ENCODE measurements at regions not wholly inside any gene's neighbourhood (a gene's known extent, or its start where the extent isn't known, plus 50 kb on each side); places are given as distances from the start of the nearest gene placed in this dataset.

DNA sequence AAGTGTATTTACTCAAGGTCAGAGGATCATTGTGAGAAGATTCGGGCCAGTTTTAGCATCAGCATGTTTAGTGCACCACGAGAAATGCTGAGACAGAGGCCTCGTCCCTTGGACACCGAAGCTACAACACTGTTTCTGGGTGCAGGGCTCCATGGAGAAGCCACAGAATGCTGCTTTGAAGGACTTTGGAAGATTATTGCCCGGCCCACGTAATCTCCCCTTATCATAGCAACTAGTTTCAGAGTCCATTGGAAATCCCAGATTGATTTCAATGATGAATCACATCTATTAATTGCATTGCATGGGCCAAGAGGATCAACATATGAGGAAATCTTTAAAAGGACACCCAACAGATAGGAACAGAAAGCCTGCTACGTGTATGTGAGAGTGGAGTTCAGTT is 156.0 kb downstream of the MAF start:
- DNase-seq (ENCODE audit: low read depth) = no peak

DNA sequence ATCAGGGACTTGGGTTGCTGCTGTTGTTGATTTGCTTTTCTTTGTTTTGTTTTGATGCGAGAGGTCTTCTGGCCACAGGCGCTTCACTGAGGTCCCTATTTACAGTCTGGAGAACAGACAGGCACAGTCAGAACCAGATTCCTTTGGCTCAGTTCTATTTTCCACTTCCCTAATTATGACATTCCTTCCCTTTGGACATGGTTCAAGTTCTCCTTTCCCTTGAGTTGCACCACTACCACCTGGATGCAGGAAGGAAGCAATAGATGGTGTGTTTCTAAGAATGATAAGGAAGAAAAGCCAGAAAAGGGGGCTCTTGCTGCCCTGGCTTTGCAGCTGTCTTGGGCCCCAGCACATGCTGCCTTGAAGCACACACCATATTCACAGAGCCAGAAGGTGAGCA is 160.6 kb downstream of the MAF start:
- no peak for DNase-seq (ENCODE audit: low read depth)

DNA sequence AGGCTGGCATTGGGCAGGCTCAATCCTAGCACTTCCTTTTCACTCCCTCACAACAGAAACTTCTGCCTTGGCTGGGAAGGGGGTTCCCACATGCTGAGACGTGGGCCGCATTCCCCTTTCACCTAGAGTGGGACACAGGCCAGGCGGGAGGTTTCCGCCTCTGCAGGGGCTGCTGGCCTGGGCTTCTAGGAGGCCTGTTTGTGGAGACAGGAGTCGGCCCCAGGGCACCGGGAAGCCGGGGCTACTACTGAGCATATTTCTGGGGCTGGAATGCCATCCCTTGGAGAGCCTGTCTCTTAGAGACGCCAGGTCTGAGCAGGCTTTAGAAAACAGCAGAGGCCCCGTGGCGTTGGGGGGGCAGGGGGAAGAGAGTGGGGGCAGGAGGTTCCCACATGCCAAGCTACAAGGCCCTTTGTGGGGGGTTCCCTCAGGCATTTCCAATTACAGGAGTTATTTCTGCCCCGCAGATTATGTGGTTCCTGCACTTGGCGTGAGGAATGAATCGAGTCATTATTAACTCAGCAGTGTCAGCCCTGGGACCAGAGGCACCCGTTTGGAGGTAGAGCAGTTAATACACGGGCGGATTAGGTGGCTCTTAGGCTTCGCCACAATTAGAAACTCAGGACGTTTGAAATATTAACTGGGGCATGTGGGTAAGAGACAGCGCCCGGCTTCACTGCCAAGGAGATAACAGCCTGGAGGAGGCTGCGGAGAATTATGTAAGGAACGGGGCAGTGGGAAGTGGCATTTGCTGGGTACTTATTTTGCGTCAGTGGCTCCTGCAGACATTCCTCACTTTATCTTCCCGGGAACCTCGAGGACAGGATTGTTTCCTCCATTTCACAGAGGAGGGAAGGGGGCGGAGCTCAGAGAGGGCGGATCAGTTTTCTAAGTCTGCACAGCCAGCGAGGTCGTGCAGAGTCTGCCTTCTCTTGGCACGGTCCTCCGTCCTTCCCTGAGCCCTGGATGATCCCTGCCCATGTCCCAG is 162.5 kb downstream of the MAF start:
- no peak for DNase-seq (ENCODE audit: low read depth)

DNA sequence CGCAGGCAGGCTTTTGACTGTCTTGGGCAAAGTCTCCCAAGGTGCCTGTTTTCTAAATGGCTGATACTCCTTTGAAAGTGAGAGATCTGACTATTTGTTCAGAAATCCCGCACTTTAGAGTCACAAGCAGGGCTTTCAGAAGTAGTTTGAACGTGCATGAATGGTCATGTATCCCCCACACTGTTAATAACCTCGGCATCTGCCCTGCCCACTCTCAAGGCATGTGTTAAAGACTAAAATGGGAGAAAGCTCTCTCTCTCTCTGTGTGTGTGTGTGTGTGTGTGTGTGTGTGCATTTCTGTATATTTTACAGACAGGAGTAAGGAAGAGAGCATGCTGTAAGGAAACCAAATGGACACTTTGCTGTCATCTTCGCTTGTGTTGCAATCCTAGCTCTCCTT is 163.7 kb downstream of the MAF start:
- DNase-seq (ENCODE audit: low read depth) = no peak

DNA sequence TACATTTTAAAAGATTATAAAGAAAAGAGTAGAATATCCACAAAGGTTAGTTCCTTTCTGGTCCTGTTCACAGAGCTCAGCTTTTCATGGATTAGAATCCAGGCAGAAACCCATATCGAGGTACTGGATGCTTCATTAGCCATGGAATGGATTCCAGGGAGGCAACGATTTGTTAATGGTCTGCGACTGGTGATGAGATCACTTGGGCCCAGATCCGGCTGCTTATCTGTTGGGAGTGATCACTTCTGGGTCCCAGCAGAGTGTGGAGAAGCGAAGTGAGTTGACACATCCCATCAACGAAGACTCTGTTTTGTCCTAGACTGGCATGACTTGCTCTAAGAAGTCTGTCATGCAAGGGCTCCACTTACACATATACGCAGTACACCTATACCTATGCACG is 165.8 kb downstream of the MAF start:
- DNase-seq (ENCODE audit: low read depth) = no peak

DNA sequence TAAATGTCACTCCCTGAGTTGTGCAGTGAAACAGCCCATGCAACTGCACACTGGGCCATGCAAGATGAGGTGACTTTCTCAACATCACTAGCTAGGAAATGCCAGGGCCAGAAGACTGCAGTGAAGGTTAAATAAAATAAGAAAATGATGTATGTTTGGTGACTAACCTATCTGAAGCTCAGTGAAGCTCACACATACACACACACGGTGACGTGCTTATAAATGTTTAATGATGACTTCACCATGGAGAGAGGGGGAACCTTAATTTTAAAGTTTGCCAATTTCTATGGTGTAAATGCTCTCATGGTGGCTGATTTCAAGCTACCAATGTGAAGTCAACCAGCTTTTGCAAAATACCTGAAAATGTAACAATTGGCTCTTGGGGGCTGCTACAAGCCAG is 166.4 kb downstream of the MAF start:
- DNase-seq (ENCODE audit: low read depth) = no peak

DNA sequence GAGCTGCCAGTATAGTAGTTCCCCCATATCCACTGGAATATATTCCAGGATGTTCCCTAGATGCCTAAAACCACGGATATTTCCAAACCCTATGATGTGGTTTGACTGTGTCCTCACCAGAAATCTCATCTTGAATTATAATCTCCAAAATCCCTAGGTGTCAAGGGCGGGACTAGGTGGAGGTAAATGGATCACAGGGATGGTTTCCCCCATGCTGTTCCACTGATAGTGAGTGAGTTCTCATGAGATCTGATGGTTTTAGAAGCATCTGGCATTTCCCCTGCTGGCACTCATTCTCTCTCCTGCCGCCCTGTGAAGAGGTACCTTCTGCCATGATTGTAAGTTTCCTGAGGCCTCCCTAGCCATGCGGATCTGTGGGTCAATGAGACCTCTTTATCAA is 168.6 kb downstream of the MAF start:
- no peak for DNase-seq (ENCODE audit: low read depth)

DNA sequence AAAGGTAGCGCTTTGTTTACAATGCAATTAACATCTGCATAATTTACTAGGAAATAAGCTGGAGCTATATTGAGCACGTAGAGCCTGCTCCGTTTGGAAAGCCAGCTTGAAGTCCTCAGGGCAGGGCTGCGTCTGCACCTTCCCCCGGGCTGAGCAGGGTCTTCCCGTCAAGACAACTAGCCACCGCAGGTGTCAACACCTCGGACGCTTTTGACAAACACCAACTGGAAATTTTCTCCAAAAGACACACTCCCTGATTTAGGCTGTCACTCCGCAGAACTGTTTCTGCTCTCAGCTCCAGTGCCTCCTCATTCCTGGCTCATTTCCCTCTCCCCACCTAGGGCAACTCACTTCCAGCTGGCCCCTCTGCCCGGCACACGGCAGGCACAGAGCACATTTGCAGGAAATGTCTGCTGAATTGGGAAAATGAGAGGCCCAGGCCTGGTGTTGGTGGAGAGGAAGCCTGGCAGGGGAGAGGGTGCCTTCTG is 170.3 kb downstream of the MAF start:
- no peak for DNase-seq (ENCODE audit: low read depth)

DNA sequence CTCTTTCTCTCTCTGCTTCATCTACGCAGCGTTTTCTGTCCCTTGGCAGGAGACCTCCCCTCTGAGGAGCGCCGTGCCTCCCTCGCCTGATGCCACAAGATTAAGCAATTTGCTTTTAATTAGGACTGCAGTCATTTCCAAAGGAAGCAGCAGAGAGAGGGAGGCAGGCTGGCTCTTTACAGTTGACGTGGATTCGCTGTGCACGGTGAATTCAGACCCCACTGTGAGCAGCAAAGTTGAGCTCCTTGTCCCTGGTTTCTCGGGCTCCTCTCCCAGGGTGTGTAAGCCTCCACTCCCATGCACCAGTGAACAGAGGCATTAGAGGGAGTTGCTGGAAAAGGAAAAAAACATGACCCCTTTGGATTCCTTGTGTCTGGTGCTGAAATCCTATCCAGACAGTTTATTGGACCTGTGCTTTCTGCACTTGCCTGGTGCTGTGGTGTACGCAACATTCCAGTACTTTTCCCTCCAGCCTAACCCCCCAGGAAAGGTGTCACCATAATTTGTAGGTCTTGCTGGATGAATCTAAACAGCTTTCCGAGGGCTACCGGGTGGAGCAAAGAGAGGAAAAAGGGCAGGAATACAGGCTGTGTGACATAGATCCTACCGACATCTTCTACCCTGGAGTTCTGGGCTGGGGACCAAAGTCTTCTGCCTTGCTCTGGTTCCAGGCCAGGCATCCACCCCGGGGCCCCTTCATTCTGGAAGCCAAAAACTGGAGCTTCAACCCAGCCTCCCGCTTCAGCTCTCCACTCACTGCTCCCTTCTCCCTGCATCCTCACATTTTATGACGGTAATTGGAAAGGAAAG is 171.0 kb downstream of the MAF start:
- no peak for DNase-seq (ENCODE audit: low read depth)

DNA sequence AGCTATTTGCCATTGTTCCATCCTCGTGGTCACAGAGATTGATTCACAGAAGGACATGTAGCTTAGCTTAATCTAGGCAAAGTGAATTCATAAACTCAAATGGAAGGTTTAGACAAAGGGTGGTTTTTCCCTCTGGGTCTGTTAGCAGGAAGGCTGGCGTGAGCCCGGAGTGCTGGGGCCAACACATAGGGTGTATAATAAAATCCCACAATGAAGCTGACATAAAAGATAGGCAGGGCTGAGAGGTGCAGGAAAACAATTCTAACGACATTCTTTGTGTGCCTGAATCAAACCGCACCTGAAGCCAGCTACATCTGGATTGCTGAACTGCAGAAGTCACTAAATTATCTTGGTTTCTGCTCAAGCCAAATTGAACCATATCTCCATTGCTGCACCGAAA is 173.9 kb downstream of the MAF start:
- DNase-seq (ENCODE audit: low read depth) = no peak

DNA sequence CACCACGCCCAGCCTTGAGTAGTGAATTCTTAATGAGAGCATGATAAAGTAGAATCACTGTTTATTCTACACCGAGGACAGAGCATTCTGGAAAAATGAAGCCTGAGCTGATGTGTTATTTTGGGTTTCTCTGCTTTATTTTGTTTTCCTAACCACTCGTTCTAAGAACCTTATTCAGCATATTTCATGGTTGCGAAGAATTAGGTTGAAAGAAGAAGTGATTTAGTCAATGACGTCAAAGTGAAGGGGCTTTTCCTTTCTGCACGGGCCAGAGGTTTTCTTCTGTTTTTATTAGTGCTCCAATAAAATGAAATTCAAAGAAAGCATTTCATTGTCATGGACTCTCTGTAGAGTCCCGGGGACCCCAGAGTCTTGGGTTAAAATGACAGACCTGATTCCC is 178.5 kb downstream of the MAF start:
- no peak for DNase-seq (ENCODE audit: low read depth)

DNA sequence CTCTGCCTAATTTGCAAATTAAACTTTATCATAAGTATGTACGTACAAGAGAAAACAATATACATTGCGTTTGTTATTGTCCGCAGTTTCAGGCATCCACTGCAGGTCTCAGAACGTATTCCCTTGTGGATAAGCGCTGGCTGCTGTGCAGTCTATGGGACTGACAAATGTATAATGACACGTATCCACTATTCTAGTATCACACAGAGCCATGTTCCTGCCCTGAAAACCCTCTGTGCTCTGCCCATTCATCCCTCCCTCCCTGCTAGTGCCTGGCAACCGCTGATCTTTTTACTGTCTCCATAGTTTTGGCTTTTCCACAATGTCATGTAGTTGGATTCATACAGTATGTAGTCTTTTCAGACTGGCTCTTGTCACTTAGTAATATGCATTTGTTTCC is 179.4 kb downstream of the MAF start:
- DNase-seq (ENCODE audit: low read depth) = no peak

DNA sequence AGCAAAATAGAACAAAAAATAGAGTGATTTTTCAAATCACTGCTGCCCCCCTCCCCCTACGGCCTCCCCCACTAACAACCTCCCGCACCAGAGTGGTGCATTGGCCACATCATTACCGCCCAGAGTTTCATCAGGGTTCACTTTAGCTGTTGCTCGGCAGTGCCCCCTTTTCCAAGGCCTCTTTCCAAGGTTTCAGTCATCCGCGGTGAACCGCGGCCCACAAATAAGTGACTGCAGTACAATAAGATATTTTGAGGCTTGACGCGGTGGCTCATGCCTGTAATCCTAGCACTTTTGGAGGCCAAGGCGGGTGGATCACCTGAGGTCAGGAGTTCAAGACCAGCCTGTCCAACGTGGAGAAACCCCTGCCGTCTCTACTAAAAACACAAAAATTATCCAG is 180.0 kb downstream of the MAF start:
- DNase-seq (ENCODE audit: low read depth) = no peak

DNA sequence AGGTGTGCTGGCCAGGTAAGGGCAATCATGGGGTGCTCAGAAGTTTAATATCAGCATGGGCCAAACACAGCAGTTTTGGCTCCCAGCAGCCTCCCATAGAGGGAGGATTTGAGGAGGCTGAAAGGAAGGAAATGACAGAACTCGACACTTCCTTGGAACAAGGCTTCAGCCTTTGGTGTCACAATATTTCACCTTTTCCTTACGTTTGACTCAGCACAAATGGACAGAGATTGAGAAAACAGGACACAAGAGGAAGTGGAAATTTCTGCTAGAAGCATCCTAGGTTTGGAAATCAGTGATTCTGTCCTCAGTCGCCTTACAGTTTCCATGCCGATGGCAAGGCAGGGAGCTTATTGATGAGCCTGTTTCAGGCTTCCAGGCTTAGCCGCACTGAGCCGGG is 181.4 kb downstream of the MAF start:
- DNase-seq (ENCODE audit: low read depth) = no peak

DNA sequence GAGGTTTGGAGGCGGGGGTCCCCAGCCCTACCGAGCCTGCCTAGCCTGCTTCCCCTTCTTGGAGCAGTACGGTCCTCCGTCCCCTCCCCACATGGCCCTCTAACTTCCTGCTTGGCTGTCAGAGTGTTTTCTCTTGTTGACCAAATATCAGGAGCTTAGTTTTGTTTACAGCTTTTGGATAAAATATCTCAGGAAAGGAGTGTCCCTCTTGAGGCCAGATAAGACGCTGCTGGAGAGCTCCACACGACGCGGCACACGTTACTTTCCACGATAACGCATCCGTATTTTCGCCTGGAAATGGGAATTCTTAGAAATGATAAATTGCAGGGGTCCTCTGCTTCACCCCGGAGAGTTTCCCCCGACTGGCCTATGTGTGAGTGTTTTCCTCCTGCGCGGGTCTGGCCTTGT is 182.9 kb downstream of the MAF start:
- no peak for DNase-seq (ENCODE audit: low read depth)

DNA sequence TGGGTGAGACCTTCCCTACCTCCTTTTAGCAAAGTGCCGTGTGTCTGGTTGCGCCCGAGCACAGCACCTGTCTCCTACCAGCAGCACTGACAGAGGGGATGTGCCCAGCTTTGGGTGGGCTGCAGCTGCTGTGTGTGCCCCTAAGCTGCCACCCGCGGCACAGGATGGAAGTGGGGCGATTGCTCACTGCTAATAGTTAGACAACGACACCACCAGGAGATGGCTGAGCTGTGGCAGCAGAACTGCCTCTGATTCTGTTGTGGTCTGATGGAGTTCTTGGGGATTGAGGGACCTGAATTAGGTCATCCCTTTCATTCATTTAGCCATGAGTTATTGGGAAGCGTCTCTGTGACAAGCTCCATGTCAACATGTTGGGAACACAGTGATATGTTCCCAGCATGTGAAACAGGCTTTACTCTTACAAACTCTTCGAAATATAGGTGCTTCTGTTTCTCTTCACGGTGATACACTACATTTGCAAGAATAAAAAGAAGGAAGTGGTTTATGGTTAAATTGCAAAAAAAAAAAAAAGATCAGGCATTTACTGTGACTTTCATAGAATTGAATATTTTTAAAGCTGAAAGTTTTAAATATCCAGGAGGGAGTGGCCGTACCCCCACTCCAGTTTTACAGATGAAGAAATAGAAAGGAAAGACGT is 184.4 kb downstream of the MAF start:
- no peak for DNase-seq (ENCODE audit: low read depth)

DNA sequence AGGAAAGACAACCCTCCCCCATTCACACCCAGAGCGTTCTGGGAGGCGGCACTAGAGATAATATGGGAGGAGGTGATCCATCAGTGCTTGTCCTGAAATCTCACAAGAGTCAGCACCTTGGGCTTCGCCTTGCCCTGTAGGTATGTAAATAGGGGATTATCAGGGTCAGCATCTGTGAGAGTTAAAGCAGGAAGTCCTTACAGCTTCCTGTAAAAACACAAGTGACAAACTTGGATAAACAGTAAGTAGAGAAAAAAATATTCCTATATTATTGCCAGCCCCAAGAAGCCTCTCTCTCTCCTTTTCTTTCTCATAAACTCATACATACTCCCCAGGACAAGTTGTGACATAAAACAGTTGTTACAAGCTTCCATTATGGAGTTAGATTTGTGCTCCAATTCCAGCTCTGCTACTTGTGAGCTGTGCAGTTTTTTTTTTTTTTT is 187.7 kb downstream of the MAF start:
- DNase-seq (ENCODE audit: low read depth) = no peak

DNA sequence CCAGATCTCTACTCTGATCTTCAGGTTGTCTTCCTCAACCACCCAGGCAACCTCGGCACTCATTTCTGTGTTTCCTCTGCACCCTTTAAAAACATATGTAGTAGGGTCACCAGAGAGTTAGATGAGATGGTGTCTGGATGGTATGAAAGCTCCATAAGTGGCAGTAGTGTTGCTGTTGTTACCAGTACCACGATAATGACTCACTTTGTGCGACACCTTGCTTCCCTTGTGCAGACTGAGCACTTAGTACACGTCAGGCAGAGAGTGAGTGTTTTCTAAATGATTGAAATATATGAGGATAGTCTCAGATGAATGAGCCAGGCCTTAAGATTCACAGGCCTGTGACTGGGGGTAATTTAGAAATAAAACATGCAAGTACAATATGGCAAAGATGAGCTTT is 188.7 kb downstream of the MAF start:
- DNase-seq (ENCODE audit: low read depth) = no peak

DNA sequence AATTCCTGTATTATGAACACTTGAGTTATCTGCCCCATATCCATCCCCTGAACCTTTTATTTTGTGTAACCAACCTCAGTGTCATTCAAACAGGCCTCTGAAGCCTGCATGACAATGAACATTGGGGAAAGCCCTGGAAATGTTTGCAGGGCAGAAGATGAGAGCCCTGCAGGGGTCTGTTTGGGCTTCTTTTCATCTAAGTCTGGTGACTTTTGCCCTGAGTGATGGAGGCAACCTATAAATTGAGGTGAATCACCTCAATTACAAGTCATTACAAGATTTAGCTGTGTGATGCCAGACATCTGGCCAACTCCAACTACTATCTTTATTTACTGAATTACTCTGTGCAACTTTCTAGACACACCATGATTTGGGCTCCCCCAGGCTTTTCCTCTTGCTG is 189.2 kb downstream of the MAF start:
- no peak for DNase-seq (ENCODE audit: low read depth)

DNA sequence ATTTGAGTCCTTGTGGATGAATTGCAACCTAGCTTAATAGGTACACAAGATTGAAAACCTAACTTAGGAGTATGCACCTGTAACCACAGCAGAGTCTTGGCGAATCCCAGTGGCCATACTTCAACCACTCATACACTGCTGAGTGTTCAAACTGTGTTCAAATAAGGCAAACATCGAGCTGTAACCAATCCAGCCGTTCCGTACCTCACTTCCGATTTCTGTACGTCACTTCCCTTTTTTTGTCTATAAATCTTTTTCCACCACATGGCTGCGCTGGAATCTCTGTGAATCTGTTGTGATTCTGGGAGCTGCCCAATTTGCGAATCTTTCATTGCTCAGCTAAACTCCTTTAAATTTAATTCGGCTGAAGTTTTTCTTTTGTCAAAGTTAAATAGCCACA is 190.6 kb downstream of the MAF start:
- no peak for DNase-seq (ENCODE audit: low read depth)

DNA sequence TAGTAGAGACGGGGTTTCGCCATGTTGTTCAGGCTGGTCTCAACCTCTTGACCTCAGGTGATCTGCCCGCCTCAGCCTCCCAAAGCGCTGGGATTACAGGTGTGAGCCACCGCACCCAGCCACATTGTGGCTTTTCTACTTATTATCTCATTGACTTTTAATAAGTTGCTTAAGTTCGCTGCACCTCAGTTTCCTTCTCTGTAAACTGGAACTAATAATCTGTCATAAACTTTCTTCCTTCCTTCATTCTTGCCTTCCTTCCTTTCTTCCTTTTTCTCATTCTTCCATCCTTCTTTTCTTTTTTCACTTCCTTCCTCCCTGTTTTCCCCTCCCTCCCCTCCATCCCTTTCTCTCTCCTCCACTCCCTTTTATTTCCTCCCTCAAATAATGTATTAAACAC is 192.2 kb downstream of the MAF start:
- DNase-seq (ENCODE audit: low read depth) = no peak

DNA sequence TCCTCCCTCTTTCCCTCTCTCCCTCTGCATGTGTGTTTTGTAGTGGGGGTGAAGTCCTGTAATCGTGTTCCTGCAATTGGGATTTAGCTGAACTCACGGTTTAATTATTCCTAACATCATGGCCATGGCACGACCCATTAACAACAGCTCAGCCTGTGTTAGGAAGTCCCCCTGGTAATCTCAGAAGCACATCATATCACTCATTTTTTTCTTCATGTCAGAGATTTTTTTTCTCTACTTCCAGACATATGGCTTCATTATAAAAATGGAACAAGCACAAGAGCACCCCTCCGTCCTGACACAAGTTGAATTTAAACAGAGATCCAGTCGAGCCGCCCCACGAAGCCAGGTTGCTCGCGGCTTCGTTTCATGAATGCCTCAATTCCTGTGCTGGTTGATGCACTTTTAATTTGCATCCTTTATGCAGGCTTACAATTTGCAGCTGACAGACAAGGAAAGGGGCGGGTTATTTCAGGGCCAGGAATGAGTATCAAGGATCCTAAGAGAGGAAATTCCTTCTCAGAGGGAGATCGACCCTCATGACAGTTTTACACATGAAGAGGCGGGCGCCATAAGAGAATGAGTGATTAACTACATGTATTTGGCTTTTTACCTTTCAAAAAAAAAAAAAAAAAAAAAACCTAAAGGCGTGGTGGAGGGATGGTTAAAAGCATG is 192.9 kb downstream of the MAF start:
- no peak for DNase-seq (ENCODE audit: low read depth)
